ENCODE measurements at regions not wholly inside any gene's neighbourhood (a gene's known extent, or its start where the extent isn't known, plus 50 kb on each side); places are given as distances from the start of the nearest gene placed in this dataset.

GRCh38 chr19:27672309-27673047, 1540.5 kb downstream of the UQCRFS1 start:
- no peak for DNase-seq (ENCODE audit: low read depth in 2 of 2)

GRCh38 chr19:27671876-27672275, 1541.1 kb downstream of the UQCRFS1 start:
- DNase-seq (ENCODE audit: low read depth in 2 of 2): no peak

GRCh38 chr19:27660428-27660827, 1552.5 kb downstream of the UQCRFS1 start:
- no peak for DNase-seq (ENCODE audit: low read depth in 2 of 2)

DNA sequence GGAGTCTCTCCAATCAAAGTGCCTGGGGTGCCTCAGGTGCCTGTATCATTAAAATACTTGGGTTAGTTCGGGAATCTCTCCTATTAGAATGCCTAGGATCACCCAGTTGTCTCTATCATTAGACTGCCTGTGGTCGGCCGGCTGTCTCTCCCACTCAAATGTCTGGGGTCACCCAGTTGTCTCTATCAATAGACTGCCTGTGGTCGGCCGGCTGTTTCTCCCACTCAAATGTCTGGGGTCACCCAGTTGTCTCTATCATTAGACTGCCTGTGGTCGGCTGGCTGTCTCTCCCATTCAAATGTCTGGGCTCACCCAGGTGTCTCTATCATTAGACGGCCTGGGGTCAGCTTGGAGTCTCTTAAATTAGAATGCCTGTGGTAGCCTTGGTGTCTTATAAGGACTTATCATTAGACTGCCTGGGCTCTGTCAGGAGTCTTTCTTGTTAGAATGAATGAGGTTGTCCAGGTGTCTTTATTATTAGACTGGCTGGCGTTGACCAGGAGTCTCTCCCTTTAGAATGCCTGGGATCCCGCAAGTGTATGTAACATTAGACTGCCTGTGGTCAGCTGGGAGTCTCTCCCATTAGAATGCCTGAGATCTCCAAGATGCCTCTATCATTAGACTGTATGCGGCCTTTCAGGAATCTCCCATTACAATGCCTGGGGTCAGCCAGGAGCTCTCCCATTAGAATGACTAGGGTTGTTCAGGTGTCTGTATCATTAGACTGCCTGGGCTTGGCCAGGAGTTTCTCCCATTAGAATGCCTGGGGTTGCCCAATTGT, 1555.5 kb downstream of the UQCRFS1 start:
- no peak for DNase-seq (ENCODE audit: low read depth in 2 of 2)

GRCh38 chr19:27654266-27654990, 1558.5 kb downstream of the UQCRFS1 start:
- DNase-seq (ENCODE audit: low read depth in 2 of 2): no peak

DNA sequence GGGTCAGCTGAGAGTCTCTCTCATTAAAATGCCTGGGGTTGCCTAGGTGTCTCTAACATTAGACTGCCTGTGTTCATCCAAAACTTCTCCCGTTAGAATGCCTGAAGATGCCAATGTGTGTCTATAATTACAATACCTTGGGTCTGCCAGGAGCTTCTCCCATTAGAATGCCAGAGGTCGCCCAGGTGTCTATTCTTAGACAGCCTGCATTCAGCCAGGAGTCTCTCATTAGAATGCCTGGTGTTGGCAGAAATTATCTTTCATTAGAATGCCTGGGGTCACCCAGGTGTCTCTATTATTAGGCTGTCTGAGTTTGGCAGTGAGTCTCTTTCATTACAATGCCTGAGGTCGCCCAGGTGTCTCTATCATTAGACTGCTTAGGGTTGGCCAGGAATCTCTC, 1560.2 kb downstream of the UQCRFS1 start:
- DNase-seq (ENCODE audit: low read depth in 2 of 2): no peak

DNA sequence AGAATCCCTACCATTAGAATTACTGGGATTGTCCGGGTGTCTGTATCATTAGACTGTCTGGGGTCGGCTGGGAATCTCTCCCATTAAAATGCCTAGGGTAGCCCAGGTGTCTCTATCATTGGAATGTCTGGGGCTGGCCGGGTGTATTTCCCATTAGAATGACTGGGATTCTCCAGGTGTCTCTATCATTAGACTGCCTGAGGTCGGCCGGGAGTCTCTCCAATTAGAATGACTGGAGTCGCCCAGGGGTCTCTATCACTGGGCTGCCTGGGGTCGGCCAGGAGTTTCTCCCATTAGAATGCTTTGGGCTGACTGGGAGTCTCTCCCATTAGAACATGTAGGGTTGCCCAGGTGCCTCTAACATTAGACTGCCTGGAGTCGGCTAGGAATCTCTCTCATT, 1560.7 kb downstream of the UQCRFS1 start:
- DNase-seq (ENCODE audit: low read depth in 2 of 2): no peak

GRCh38 chr19:27647423-27647822, 1565.5 kb downstream of the UQCRFS1 start:
- no peak for DNase-seq (ENCODE audit: low read depth in 2 of 2)

- DNase-seq (ENCODE audit: low read depth in 2 of 2): no peak
Measured at GRCh38 chr19:27635401-27635800, 1577.5 kb downstream of the UQCRFS1 start.

- DNase-seq (ENCODE audit: low read depth in 2 of 2): no peak
Measured at GRCh38 chr19:27618006-27618405, 1594.9 kb downstream of the UQCRFS1 start.

DNA sequence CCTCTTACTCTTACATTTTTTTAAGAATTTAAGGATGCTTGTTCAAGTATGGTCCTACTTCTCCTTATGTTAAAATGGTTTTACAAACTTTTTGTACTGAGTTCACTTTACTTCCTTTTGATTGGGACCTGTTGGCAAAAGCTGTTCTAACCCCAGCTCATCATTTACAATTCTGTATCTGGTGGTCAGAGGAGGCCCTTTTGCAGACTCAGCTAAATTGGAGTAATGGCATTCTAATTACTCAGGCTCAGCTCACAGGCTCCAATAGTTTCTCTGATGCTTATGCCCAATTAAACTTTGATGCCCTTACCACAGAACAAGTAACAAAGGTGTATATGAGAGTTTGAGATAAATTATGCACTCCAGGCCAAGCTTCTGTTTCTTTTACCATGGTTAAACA, 1632.0 kb downstream of the UQCRFS1 start:
- no peak for DNase-seq (ENCODE audit: low read depth in 2 of 2)
